Breast epithelium (tissue), 3 donors: ENCODE measurements at regions not wholly inside any gene's neighbourhood (a gene's known extent, or its start where the extent isn't known, plus 50 kb on each side); places are given as distances from the start of the nearest gene placed in this dataset.

Source experiments
- CTCF ChIP-seq, 3 donors: fragments of 450-650 bp; IDR thresholded peaks; one replicate each; pipeline ENCODE4 v1.5.1; 2016 to 2017; ENCODE audit warnings: antibody characterized with exemption in 3 of 3, mild to moderate bottlenecking in 3 of 3, moderate library complexity in 3 of 3
- POLR2A ChIP-seq: fragments of 450-650 bp; IDR thresholded peaks from one replicate; pipeline ENCODE4 v1.6.1; 2016; ENCODE audit warnings: antibody characterized with exemption, mild to moderate bottlenecking, moderate library complexity
- POLR2AphosphoS5 ChIP-seq, 3 donors: sonication (generic); formaldehyde crosslinking; IDR thresholded peaks; one replicate each; pipeline ENCODE4 v1.6.1; 2017; ENCODE audit warnings: antibody characterized with exemption in 3 of 3

- no peak for TF ChIP-seq CTCF (IDR thresholded peaks at IDR 0.05)
- TF ChIP-seq POLR2AphosphoS5 (IDR thresholded peaks at IDR 0.05), result no peak
- no peak for TF ChIP-seq POLR2A
Observed at GRCh38 chr1:36693161-36693525, 210.4 kb upstream of the CSF3R start.
